Erythroblast (primary cell): ENCODE measurements at regions not wholly inside any gene's neighbourhood (a gene's known extent, or its start where the extent isn't known, plus 50 kb on each side); places are given as distances from the start of the nearest gene placed in this dataset.

Source experiments
- GATA1 ChIP-seq: IDR thresholded peaks from 2 replicates; pipeline ENCODE4 v1.6.1; 2011; ENCODE audit warnings: low read depth, mild to moderate bottlenecking, control low read depth, low read length, moderate library complexity
- POLR2A ChIP-seq: IDR thresholded peaks from 2 replicates; pipeline ENCODE4 v1.6.1; 2011; ENCODE audit warnings: mild to moderate bottlenecking, low read length

- TF ChIP-seq POLR2A (no peak), GATA1 (no peak)
These were observed 560.5 kb upstream of the POT1 start for GRCh38 chr7:125490167-125490566.
